ENCODE measurements at regions not wholly inside any gene's neighbourhood (a gene's known extent, or its start where the extent isn't known, plus 50 kb on each side); places are given as distances from the start of the nearest gene placed in this dataset.

DNA sequence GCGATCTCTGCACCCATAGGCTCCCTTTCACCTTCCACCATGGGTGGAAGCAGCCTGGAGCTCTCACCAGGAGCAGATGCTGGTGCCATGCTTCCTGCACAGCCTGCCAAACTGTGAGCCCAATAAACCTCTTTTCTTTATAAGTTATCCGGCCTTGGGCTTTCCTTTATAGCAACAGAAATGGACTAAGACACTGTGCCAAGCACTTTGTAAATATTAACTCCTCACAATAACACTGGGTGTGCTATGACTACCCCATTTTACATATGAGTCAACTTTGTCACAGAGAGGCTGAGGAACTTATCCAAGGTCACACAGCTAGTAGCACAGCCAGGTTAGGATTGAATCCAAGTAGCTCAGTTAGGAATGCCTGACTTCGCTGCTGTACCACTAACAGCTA, 79.7 kb upstream of the KCNMA1 start:
- no peaks in the 10 kb centered on the region for H3K9me3 ChIP-seq
- H3K4me1 ChIP-seq, result peaks cover 6% of the 10 kb centered on the region
- DNase-seq, result no peak
- H3K27me3 ChIP-seq, result no peaks in the 10 kb centered on the region
- no peaks in the 10 kb centered on the region for H3K36me3 ChIP-seq
- H3K4me3 ChIP-seq (ENCODE audit: low read depth, low read length), result no peak overlapping the region
- TF ChIP-seq CTCF (IDR thresholded peaks at IDR 0.05; ENCODE audit: low read depth, low read length), result no peak

- DNase-seq, result no peak
- Histone ChIP-seq H3K4me3 (ENCODE audit: low read depth, low read length) (no peak overlapping the region), H3K27me3 (no peaks in the 10 kb centered on the region), H3K4me1 (peaks cover 6% of the 10 kb centered on the region), H3K9me3 (no peaks in the 10 kb centered on the region), H3K36me3 (no peaks in the 10 kb centered on the region)
- no peak for TF ChIP-seq CTCF (IDR thresholded peaks at IDR 0.05; ENCODE audit: low read depth, low read length)
Observed at GRCh38 chr10:77716458-77717317, 79.1 kb upstream of the KCNMA1 start.

- Histone ChIP-seq H3K9me3 (no peaks in the 10 kb centered on the region), H3K4me1 (peaks cover 9% of the 10 kb centered on the region), H3K36me3 (no peaks in the 10 kb centered on the region), H3K4me3 (ENCODE audit: low read depth, low read length) (no peak overlapping the region), H3K27me3 (no peaks in the 10 kb centered on the region)
- no peak for TF ChIP-seq CTCF (IDR thresholded peaks at IDR 0.05; ENCODE audit: low read depth, low read length)
- DNase-seq, result no peak
Observed at GRCh38 chr10:77715536-77715935, 77.9 kb upstream of the KCNMA1 start.

DNA sequence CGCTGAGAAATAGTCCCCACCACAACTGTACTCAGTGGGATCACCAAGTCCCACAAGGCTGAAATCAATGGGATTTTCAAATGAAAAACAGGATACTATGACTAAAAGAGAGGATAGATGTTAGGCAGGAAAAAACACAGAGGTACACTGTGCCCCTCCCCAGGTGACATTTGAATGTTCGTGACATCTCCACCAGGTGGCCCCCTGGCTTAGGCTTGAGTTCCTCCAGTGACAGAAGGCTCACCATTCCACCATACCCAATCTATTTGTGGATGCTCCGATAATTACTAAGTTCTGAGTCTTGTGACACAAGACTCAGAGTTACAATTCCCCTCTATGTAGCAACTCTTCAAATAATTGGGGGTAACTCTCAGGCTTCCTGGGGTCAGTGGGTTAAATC, 77.5 kb upstream of the KCNMA1 start:
- TF ChIP-seq CTCF (IDR thresholded peaks at IDR 0.05; ENCODE audit: low read depth, low read length), result peak; percentile 54
- peak; percentile 33 for DNase-seq
- no peak overlapping the region for H3K4me3 ChIP-seq (ENCODE audit: low read depth, low read length)
- no peaks in the 10 kb centered on the region for H3K27me3 ChIP-seq
- H3K9me3 ChIP-seq, result no peaks in the 10 kb centered on the region
- peaks cover 9% of the 10 kb centered on the region for H3K4me1 ChIP-seq
- no peaks in the 10 kb centered on the region for H3K36me3 ChIP-seq

DNA sequence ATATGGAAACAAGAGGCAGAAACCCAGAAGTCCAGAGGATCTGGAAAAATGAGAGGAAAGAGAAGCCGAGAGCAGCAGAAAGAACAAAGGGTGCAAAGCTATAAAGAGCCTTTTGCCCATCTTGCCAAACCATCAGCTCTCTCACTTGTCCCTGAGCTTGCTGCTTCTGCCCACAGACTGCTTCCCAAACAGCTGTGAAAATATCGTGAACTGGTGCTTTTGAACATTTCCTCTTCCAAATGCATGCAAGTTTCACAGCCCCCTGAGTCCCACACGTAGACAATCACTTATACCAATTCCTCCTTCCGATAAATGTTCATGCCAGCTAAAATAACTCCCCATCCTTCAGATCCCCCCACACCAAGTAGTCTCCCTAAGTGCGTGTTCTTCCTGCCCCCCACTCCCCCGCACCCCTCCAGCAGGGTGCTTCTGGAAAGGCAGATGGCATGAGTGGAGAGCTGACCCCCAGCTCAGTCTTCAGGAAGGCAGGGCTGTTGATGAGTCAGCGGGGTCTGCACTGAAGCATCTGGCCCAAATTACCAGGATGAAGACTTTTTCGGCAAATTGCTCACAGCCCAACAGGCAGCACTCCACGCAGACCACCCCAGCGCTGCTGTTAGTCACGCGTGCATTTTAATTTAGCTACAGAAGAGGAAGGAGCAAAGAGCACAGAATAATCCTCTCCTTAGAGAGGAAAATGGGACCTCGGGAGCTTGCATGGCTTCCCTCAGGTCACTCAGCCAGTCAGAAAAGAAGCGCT, 76.1 kb upstream of the KCNMA1 start:
- no peaks in the 10 kb centered on the region for H3K9me3 ChIP-seq
- peak; percentile 53 for DNase-seq
- no peak for TF ChIP-seq CTCF (IDR thresholded peaks at IDR 0.05; ENCODE audit: low read depth, low read length)
- no peaks in the 10 kb centered on the region for H3K27me3 ChIP-seq
- H3K36me3 ChIP-seq, result no peaks in the 10 kb centered on the region
- no peak overlapping the region; the same call in 1 of the 2 replicates for H3K4me3 ChIP-seq (ENCODE audit: low read depth, low read length)
- H3K4me1 ChIP-seq, result peaks cover 3% of the 10 kb centered on the region; the same call in 1 of the 2 replicates

DNA sequence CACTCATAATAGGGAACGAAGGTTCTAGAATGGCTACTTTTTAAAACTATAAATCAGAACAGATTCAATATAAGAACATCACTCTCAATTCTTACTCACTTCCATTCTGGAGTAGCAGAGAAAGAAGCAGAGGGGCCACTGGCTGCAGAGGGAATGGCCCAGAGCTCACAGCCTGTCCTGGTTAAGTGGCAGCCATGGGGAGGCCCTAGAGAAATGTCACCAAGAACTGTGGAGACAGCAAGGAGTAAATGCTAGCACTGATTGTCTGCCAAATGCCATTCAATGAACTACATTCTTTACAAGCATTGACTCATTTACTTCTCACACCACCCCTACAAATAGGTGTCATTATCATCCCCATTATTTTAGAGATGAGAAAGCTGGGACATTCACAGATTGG, 74.6 kb upstream of the KCNMA1 start:
- Histone ChIP-seq H3K36me3 (no peaks in the 10 kb centered on the region), H3K4me3 (ENCODE audit: low read depth, low read length) (no peak overlapping the region), H3K9me3 (no peaks in the 10 kb centered on the region), H3K4me1 (0 out of 2 replicates have a peak, but pooled peaks cover 3% of the 10 kb centered on the region), H3K27me3 (no peaks in the 10 kb centered on the region)
- TF ChIP-seq CTCF (IDR thresholded peaks at IDR 0.05; ENCODE audit: low read depth, low read length), result no peak
- no peak for DNase-seq
